ENCODE measurements at regions not wholly inside any gene's neighbourhood (a gene's known extent, or its start where the extent isn't known, plus 50 kb on each side); places are given as distances from the start of the nearest gene placed in this dataset.

GRCh38 chr10:108899670-108900069 is 1023.6 kb downstream of the XPNPEP1 start:
- no peak for TF ChIP-seq EZH2 (IDR thresholded peaks at IDR 0.05; ENCODE audit: low read depth, unreplicated experiment)
- no peak for TF ChIP-seq EZH2phosphoT487 (IDR thresholded peaks at IDR 0.05; ENCODE audit: unreplicated experiment)
- no peak for TF ChIP-seq CREB1 (CRISPR knock-in tag; IDR thresholded peaks at IDR 0.05; ENCODE audit: low read depth)
- TF ChIP-seq CTCF (conservative IDR thresholded peaks at IDR 0.05; ENCODE audit: low read depth in 2 of 2), result peak; percentile 24 to 42; a peak in 2 of 4 replicates
- TF ChIP-seq STAT1 (IDR thresholded peaks at IDR 0.05; ENCODE audit: unreplicated experiment), result no peak
- TF ChIP-seq POLR2AphosphoS5 (IDR thresholded peaks at IDR 0.05; ENCODE audit: low read depth), result no peak

All from GM23338 (cell line).